Panc1 (cell line): ENCODE measurements at regions not wholly inside any gene's neighbourhood (a gene's known extent, or its start where the extent isn't known, plus 50 kb on each side); places are given as distances from the start of the nearest gene placed in this dataset.
A peak's percentile ranks its signal among the peaks of the same experiment; 100 is the strongest.
"Not testable (repeated sequence)": the region's sequence is repeated elsewhere in the genome, so short reads cannot be mapped to it uniquely, and the experiment has no call there.

Experiments
- ATAC-seq: fragments of 200-7000 bp; cut with Tn5 transposase; 2 replicates; pipeline ENCODE4 v1.9.1; 2020; ENCODE audit warnings: mild to moderate bottlenecking, moderate library complexity
- BruUV-seq: library from RNA; stranded (reverse); fragments of 400-500 nt; replicated peaks from 2 replicates; lab custom pipeline; 2021; lab: Mats Ljungman, UMichigan
- CTCF ChIA-PET: fragments of 300-600 bp; sonication (Branson Sonifier 250); formaldehyde crosslinking; loops from one replicate; lab custom pipeline; 2022; ENCODE audit warnings: antibody characterized with exemption; lab: Charles Lee
- POLR2A ChIA-PET: fragments of 300-600 bp; sonication (Branson Sonifier 250); formaldehyde crosslinking; loops from one replicate; lab custom pipeline; 2022; ENCODE audit warnings: antibody characterized with exemption; lab: Charles Lee
- DNase-seq: peaks from one replicate; pipeline ENCODE4 v3.0.0-alpha.2; 2010; ENCODE audit warnings: low read depth, low spot score
- H3K27ac ChIP-seq: 2 replicates; pipeline ENCODE4 v1.5.1; 2011; ENCODE audit warnings: mild to moderate bottlenecking, low read length, inconsistent platforms
- H3K27me3 ChIP-seq: fragments of 200-500 bp; sonication (Bioruptor generic); 2 replicates; pipeline ENCODE4 v1.6.0; 2014; ENCODE audit warnings: low read length, inconsistent platforms; ENCODE audit not compliant: control insufficient read depth, insufficient read depth
- H3K36me3 ChIP-seq: fragments of 200-500 bp; sonication (Bioruptor generic); 2 replicates; pipeline ENCODE4 v1.5.1; 2014; ENCODE audit warnings: inconsistent platforms, mild to moderate bottlenecking, low read length, moderate library complexity; ENCODE audit not compliant: control insufficient read depth, insufficient read depth
- H3K4me1 ChIP-seq: 2 replicates; pipeline ENCODE4 v1.5.1; 2011; ENCODE audit warnings: inconsistent platforms, mild to moderate bottlenecking, low read length, moderate library complexity; ENCODE audit not compliant: control insufficient read depth, insufficient read depth
- H3K4me3 ChIP-seq, 2 experiments: 2 replicates each; pipeline ENCODE4 v1.5.1; 2011 to 2012; ENCODE audit warnings: low read depth in 2 of 2, low read length in 2 of 2, mild to moderate bottlenecking in 2 of 2, inconsistent platforms in 1 of 2, moderate library complexity in 1 of 2
- H3K9me3 ChIP-seq: fragments of 200-500 bp; sonication (Bioruptor generic); 2 replicates; pipeline ENCODE4 v1.5.1; 2014; ENCODE audit warnings: low read depth, mild to moderate bottlenecking, inconsistent platforms, low read length, moderate library complexity; ENCODE audit not compliant: control insufficient read depth, insufficient read depth
- in situ Hi-C: cut with HindIII; loops from 2 replicates; pipeline ENCODE4 v1.10.0; 2016; ENCODE audit warnings: low sequenced_read_pairs, low pct_unique_long_range_greater_than_20kb
- intact Hi-C: fragments of 100-400 bp; cut with micrococcal nuclease; formaldehyde crosslinking; loops from one replicate; pipeline ENCODE4 v1.10.0; 2022; ENCODE audit not compliant: unreplicated experiment

- ATAC-seq, in situ Hi-C loops, H3K4me1 ChIP-seq, BruUV-seq, DNase-seq, POLR2A ChIA-PET, H3K9me3 ChIP-seq, H3K4me3 ChIP-seq, CTCF ChIA-PET, H3K27ac ChIP-seq, intact Hi-C loops, H3K27me3 ChIP-seq, H3K36me3 ChIP-seq: not testable (repeated sequence)
Observed at GRCh38 chr1:143839182-143839581, 132.6 kb downstream of the FAM72C start.

- H3K27ac ChIP-seq, in situ Hi-C loops, H3K9me3 ChIP-seq, POLR2A ChIA-PET, intact Hi-C loops, H3K27me3 ChIP-seq, H3K36me3 ChIP-seq, H3K4me1 ChIP-seq, CTCF ChIA-PET, H3K4me3 ChIP-seq, ATAC-seq, DNase-seq, BruUV-seq: not testable (repeated sequence)
Observed at GRCh38 chr1:143838598-143838929, 133.2 kb downstream of the FAM72C start.

- CTCF ChIA-PET, H3K9me3 ChIP-seq, intact Hi-C loops, POLR2A ChIA-PET, ATAC-seq, DNase-seq, H3K27me3 ChIP-seq, BruUV-seq, H3K27ac ChIP-seq, H3K36me3 ChIP-seq, H3K4me3 ChIP-seq, in situ Hi-C loops, H3K4me1 ChIP-seq: not testable (repeated sequence)
Observed at GRCh38 chr1:143837924-143838597, 133.7 kb downstream of the FAM72C start.

- H3K4me3 ChIP-seq, CTCF ChIA-PET, H3K4me1 ChIP-seq, H3K9me3 ChIP-seq, in situ Hi-C loops, H3K27me3 ChIP-seq, POLR2A ChIA-PET, ATAC-seq, H3K36me3 ChIP-seq, intact Hi-C loops, BruUV-seq, DNase-seq, H3K27ac ChIP-seq: not testable (repeated sequence)
Observed at GRCh38 chr1:143833376-143833775, 138.4 kb downstream of the FAM72C start.

- H3K9me3 ChIP-seq, H3K27ac ChIP-seq, CTCF ChIA-PET, POLR2A ChIA-PET, in situ Hi-C loops, H3K4me1 ChIP-seq, H3K36me3 ChIP-seq, BruUV-seq, H3K4me3 ChIP-seq, H3K27me3 ChIP-seq, ATAC-seq, DNase-seq, intact Hi-C loops: not testable (repeated sequence)
Observed at GRCh38 chr1:143832379-143832716, 139.4 kb downstream of the FAM72C start.

- peak; percentile 65; the same call in 1 of the 2 replicates for ATAC-seq
- H3K36me3 ChIP-seq, H3K4me3 ChIP-seq, in situ Hi-C loops, POLR2A ChIA-PET, H3K27me3 ChIP-seq, CTCF ChIA-PET, intact Hi-C loops, H3K4me1 ChIP-seq, DNase-seq, H3K27ac ChIP-seq, BruUV-seq, H3K9me3 ChIP-seq: not testable (repeated sequence)
Observed at GRCh38 chr1:143831479-143832378, 140.1 kb downstream of the FAM72C start.

- BruUV-seq, CTCF ChIA-PET, H3K9me3 ChIP-seq, H3K27me3 ChIP-seq, H3K4me1 ChIP-seq, in situ Hi-C loops, H3K4me3 ChIP-seq, H3K36me3 ChIP-seq, ATAC-seq, DNase-seq, POLR2A ChIA-PET, intact Hi-C loops, H3K27ac ChIP-seq: not testable (repeated sequence)
Observed at GRCh38 chr1:143826162-143826561, 145.6 kb downstream of the FAM72C start.
